ENCODE measurements at regions not wholly inside any gene's neighbourhood (a gene's known extent, or its start where the extent isn't known, plus 50 kb on each side); places are given as distances from the start of the nearest gene placed in this dataset.
"Not testable (repeated sequence)": the region's sequence is repeated elsewhere in the genome, so short reads cannot be mapped to it uniquely, and the experiment has no call there.

DNA sequence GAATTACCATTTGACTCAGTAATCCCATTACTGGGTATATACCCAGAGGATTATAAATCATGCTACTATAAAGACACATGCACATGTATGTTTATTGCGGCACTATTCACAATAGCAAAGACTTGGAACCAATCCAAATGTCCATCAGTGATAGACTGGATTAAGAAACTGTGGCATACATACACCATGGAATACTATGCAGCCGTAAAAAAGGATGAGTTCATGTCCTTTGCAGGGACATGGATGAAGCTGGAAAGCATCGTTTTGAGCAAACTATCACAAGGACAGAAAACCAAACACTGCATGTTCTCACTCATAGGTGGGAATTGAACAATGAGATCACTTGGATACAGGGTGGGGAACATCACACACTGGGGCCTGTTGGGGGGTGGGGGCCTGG is 97.5 kb downstream of the C4BPA start:
- TF ChIP-seq CTCF, POLR2A (IDR thresholded peaks at IDR 0.05): not testable (repeated sequence)
